HEK293 (cell line): ENCODE measurements at regions not wholly inside any gene's neighbourhood (a gene's known extent, or its start where the extent isn't known, plus 50 kb on each side); places are given as distances from the start of the nearest gene placed in this dataset.

Experiments used
- CTCF ChIP-seq: fragments of 450-650 bp; formaldehyde crosslinking; IDR thresholded peaks from 2 replicates; pipeline ENCODE4 v1.5.1; 2016; ENCODE audit warnings: missing biosample characterization, missing genetic modification characterization
- GLIS1 ChIP-seq: fragments of 450-650 bp; formaldehyde crosslinking; IDR thresholded peaks from 2 replicates; pipeline ENCODE4 v1.5.1; 2016; ENCODE audit warnings: missing biosample characterization, missing genetic modification characterization
- IKZF3 ChIP-seq: fragments of 450-650 bp; IDR thresholded peaks from 2 replicates; pipeline ENCODE4 v1.5.0; 2018; ENCODE audit warnings: missing biosample characterization, mild to moderate bottlenecking, missing genetic modification characterization, moderate library complexity
- TCF7L2 ChIP-seq: IDR thresholded peaks from 2 replicates; pipeline ENCODE4 v1.6.1; 2011; ENCODE audit warnings: low read depth, mild to moderate bottlenecking, inconsistent platforms, low read length, moderate library complexity, borderline replicate concordance
- ZFP41 ChIP-seq: fragments of 450-650 bp; formaldehyde crosslinking; IDR thresholded peaks from 2 replicates; pipeline ENCODE4 v1.5.1; 2016; ENCODE audit warnings: missing biosample characterization, missing genetic modification characterization, borderline replicate concordance
- ZNF292 ChIP-seq: fragments of 450-650 bp; formaldehyde crosslinking; IDR thresholded peaks from 2 replicates; pipeline ENCODE4 v1.5.1; 2016; ENCODE audit warnings: low read depth, missing biosample characterization, missing genetic modification characterization, borderline replicate concordance
- ZNF398 ChIP-seq: fragments of 450-650 bp; formaldehyde crosslinking; IDR thresholded peaks from 2 replicates; pipeline ENCODE4 v1.5.1; 2017; ENCODE audit warnings: missing biosample characterization, missing genetic modification characterization
- ZNF426 ChIP-seq: fragments of 450-650 bp; formaldehyde crosslinking; IDR thresholded peaks from 2 replicates; pipeline ENCODE4 v1.5.1; 2017; ENCODE audit warnings: missing biosample characterization, missing genetic modification characterization, mild to moderate bottlenecking, inconsistent platforms, moderate library complexity
- ZNF623 ChIP-seq: fragments of 450-650 bp; formaldehyde crosslinking; IDR thresholded peaks from 2 replicates; pipeline ENCODE4 v1.5.1; 2016; ENCODE audit warnings: missing biosample characterization, missing genetic modification characterization
- ZSCAN16 ChIP-seq: fragments of 450-650 bp; formaldehyde crosslinking; IDR thresholded peaks from 2 replicates; pipeline ENCODE4 v1.5.1; 2016; ENCODE audit warnings: missing biosample characterization, missing genetic modification characterization
- TF ChIP-seq, protein P1 (sequence below): fragments of 450-650 bp; formaldehyde crosslinking; IDR thresholded peaks from 2 replicates; pipeline ENCODE4 v1.5.1; 2017; ENCODE audit warnings: missing biosample characterization, missing genetic modification characterization

GRCh38 chr7:15845868-15846267 is 159.4 kb upstream of the MEOX2 start:
- TF ChIP-seq ZSCAN16 (no peak), CTCF (tag by site-specific recombination) (no peak), ZNF623 (tag by site-specific recombination) (no peak), ZNF292 (tag by site-specific recombination) (no peak), ZNF398 (no peak), TCF7L2 (no peak), IKZF3 (tag by site-specific recombination) (no peak), ZFP41 (tag by site-specific recombination) (no peak), ZNF426 (tag by site-specific recombination) (no peak), GLIS1 (tag by site-specific recombination) (no peak)
- TF ChIP-seq, protein P1, sequence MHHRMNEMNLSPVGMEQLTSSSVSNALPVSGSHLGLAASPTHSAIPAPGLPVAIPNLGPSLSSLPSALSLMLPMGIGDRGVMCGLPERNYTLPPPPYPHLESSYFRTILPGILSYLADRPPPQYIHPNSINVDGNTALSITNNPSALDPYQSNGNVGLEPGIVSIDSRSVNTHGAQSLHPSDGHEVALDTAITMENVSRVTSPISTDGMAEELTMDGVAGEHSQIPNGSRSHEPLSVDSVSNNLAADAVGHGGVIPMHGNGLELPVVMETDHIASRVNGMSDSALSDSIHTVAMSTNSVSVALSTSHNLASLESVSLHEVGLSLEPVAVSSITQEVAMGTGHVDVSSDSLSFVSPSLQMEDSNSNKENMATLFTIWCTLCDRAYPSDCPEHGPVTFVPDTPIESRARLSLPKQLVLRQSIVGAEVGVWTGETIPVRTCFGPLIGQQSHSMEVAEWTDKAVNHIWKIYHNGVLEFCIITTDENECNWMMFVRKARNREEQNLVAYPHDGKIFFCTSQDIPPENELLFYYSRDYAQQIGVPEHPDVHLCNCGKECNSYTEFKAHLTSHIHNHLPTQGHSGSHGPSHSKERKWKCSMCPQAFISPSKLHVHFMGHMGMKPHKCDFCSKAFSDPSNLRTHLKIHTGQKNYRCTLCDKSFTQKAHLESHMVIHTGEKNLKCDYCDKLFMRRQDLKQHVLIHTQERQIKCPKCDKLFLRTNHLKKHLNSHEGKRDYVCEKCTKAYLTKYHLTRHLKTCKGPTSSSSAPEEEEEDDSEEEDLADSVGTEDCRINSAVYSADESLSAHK (tag by site-specific recombination) = no peak
